Activated T-cell treated with anti-CD3 and anti-CD28 coated beads, Interleukin-2, amount 50 U/mL, for 24 hours (primary cell): ENCODE measurements at regions not wholly inside any gene's neighbourhood (a gene's known extent, or its start where the extent isn't known, plus 50 kb on each side); places are given as distances from the start of the nearest gene placed in this dataset.
"Not testable (repeated sequence)": the region's sequence is repeated elsewhere in the genome, so short reads cannot be mapped to it uniquely, and the experiment has no call there.

Experiments used
- DNase-seq: peaks from one replicate; pipeline ENCODE4 v3.0.0-alpha.2; 2020
- H3K27ac Mint-ChIP-seq: 2 replicates; pipeline ENCODE4 v1.8.0; 2020; ENCODE audit warnings: mild to moderate bottlenecking, mixed read lengths
- H3K27me3 Mint-ChIP-seq: 2 replicates; pipeline ENCODE4 v1.8.0; 2020; ENCODE audit warnings: mixed read lengths
- H3K36me3 Mint-ChIP-seq: 2 replicates; pipeline ENCODE4 v1.8.0; 2020; ENCODE audit warnings: low read depth, mixed read lengths
- H3K4me1 Mint-ChIP-seq: 2 replicates; pipeline ENCODE4 v1.8.0; 2020; ENCODE audit warnings: low read depth, mixed read lengths
- H3K4me3 Mint-ChIP-seq: 2 replicates; pipeline ENCODE4 v1.8.0; 2020; ENCODE audit warnings: mild to moderate bottlenecking, moderate library complexity, mixed read lengths
- H3K9me3 Mint-ChIP-seq: 2 replicates; pipeline ENCODE4 v1.8.0; 2020; ENCODE audit warnings: mixed read lengths

- DNase-seq: no peak
Measured at GRCh38 chr1:10908266-10908665, 104.2 kb upstream of the TARDBP start.

GRCh38 chr1:10909697-10910680 lies 102.5 kb upstream of the TARDBP start:
- Mint-ChIP-seq H3K27me3 (peaks cover 6% of the 10 kb centered on the region), H3K4me3 (no peak overlapping the region), H3K36me3 (no peaks in the 10 kb centered on the region), H3K27ac (no peak overlapping the region), H3K4me1 (peaks cover 6% of the 10 kb centered on the region), H3K9me3 (no peaks in the 10 kb centered on the region)
- peak; percentile 83 for DNase-seq

More at GRCh38 chr1:10908266-10908665, 104.2 kb upstream of the TARDBP start:
- Mint-ChIP-seq H3K27me3 (peaks cover 5% of the 10 kb centered on the region), H3K4me1 (peaks cover 23% of the 10 kb centered on the region), H3K4me3 (no peak overlapping the region), H3K9me3 (no peaks in the 10 kb centered on the region), H3K27ac (no peak overlapping the region), H3K36me3 (no peaks in the 10 kb centered on the region)

- no peak overlapping the region for H3K27ac Mint-ChIP-seq
- no peak overlapping the region for H3K4me3 Mint-ChIP-seq
- no peaks in the 10 kb centered on the region for H3K4me1 Mint-ChIP-seq
- H3K27me3 Mint-ChIP-seq: peaks cover 6% of the 10 kb centered on the region
- DNase-seq: no peak
- no peaks in the 10 kb centered on the region for H3K9me3 Mint-ChIP-seq
- H3K36me3 Mint-ChIP-seq: no peaks in the 10 kb centered on the region
Measured at GRCh38 chr1:10910681-10911489, 101.6 kb upstream of the TARDBP start.

- DNase-seq: no peak
- Mint-ChIP-seq H3K36me3 (no peaks in the 10 kb centered on the region), H3K27ac (no peak overlapping the region), H3K4me1 (peaks cover 2% of the 10 kb centered on the region), H3K27me3 (peaks cover 12% of the 10 kb centered on the region), H3K4me3 (no peak overlapping the region), H3K9me3 (no peaks in the 10 kb centered on the region)
Measured at GRCh38 chr1:10911490-10912166, 100.8 kb upstream of the TARDBP start.

GRCh38 chr1:10912441-10912840 lies 100.0 kb upstream of the TARDBP start:
- DNase-seq: no peak
- no peak overlapping the region for H3K27ac Mint-ChIP-seq

GRCh38 chr1:10914056-10914455 lies 98.4 kb upstream of the TARDBP start:
- Mint-ChIP-seq H3K27ac (no peak overlapping the region), H3K4me3 (no peak overlapping the region), H3K4me1 (peaks cover 22% of the 10 kb centered on the region), H3K27me3 (peaks cover 34% of the 10 kb centered on the region), H3K36me3 (no peaks in the 10 kb centered on the region), H3K9me3 (no peaks in the 10 kb centered on the region)
- no peak for DNase-seq

More at GRCh38 chr1:10912441-10912840, 100.0 kb upstream of the TARDBP start:
- Mint-ChIP-seq H3K27me3 (peaks cover 21% of the 10 kb centered on the region), H3K4me1 (peaks cover 10% of the 10 kb centered on the region), H3K9me3 (no peaks in the 10 kb centered on the region), H3K36me3 (no peaks in the 10 kb centered on the region), H3K4me3 (no peak overlapping the region)

- H3K27me3 Mint-ChIP-seq: peaks cover 42% of the 10 kb centered on the region
- no peaks in the 10 kb centered on the region for H3K9me3 Mint-ChIP-seq
- no peak overlapping the region for H3K4me3 Mint-ChIP-seq
- no peak for DNase-seq
- H3K36me3 Mint-ChIP-seq: no peaks in the 10 kb centered on the region
- no peak overlapping the region for H3K27ac Mint-ChIP-seq
- H3K4me1 Mint-ChIP-seq: peaks cover 22% of the 10 kb centered on the region
Measured at GRCh38 chr1:10915594-10915993, 96.9 kb upstream of the TARDBP start.

GRCh38 chr1:10916311-10916710 lies 96.1 kb upstream of the TARDBP start:
- no peaks in the 10 kb centered on the region for H3K36me3 Mint-ChIP-seq
- H3K27me3 Mint-ChIP-seq: peaks cover 49% of the 10 kb centered on the region
- no peak overlapping the region for H3K4me3 Mint-ChIP-seq
- no peak overlapping the region for H3K27ac Mint-ChIP-seq
- DNase-seq: no peak
- H3K9me3 Mint-ChIP-seq: no peaks in the 10 kb centered on the region
- peaks cover 22% of the 10 kb centered on the region for H3K4me1 Mint-ChIP-seq

- no peak overlapping the region for H3K4me3 Mint-ChIP-seq
- H3K27ac Mint-ChIP-seq: no peak overlapping the region
- H3K9me3 Mint-ChIP-seq: no peaks in the 10 kb centered on the region
- no peak for DNase-seq
- peaks cover 49% of the 10 kb centered on the region for H3K27me3 Mint-ChIP-seq
- H3K4me1 Mint-ChIP-seq: peaks cover 23% of the 10 kb centered on the region
- no peaks in the 10 kb centered on the region for H3K36me3 Mint-ChIP-seq
Measured at GRCh38 chr1:10916991-10917390, 95.5 kb upstream of the TARDBP start.

GRCh38 chr1:10917513-10918454 lies 94.7 kb upstream of the TARDBP start:
- no peak for DNase-seq
- Mint-ChIP-seq H3K27me3 (peaks cover 49% of the 10 kb centered on the region), H3K36me3 (no peaks in the 10 kb centered on the region), H3K4me1 (peaks cover 26% of the 10 kb centered on the region), H3K9me3 (no peaks in the 10 kb centered on the region), H3K4me3 (no peak overlapping the region), H3K27ac (no peak overlapping the region)

- H3K36me3 Mint-ChIP-seq: no peaks in the 10 kb centered on the region
- H3K27ac Mint-ChIP-seq: no peak overlapping the region
- no peak overlapping the region for H3K4me3 Mint-ChIP-seq
- no peak for DNase-seq
- H3K27me3 Mint-ChIP-seq: peaks cover 43% of the 10 kb centered on the region
- H3K4me1 Mint-ChIP-seq: peaks cover 28% of the 10 kb centered on the region
- H3K9me3 Mint-ChIP-seq: no peaks in the 10 kb centered on the region
Measured at GRCh38 chr1:10918531-10918930, 93.9 kb upstream of the TARDBP start.

- peaks cover 46% of the 10 kb centered on the region for H3K27me3 Mint-ChIP-seq
- H3K4me3 Mint-ChIP-seq: no peak overlapping the region
- DNase-seq: no peak
- H3K36me3 Mint-ChIP-seq: no peaks in the 10 kb centered on the region
- no peak overlapping the region for H3K27ac Mint-ChIP-seq
- no peaks in the 10 kb centered on the region for H3K9me3 Mint-ChIP-seq
- H3K4me1 Mint-ChIP-seq: peaks cover 28% of the 10 kb centered on the region
Measured at GRCh38 chr1:10920063-10920626, 92.3 kb upstream of the TARDBP start.

- Mint-ChIP-seq H3K27me3 (peaks cover 40% of the 10 kb centered on the region), H3K4me1 (peaks cover 17% of the 10 kb centered on the region)
- not testable (repeated sequence) for H3K36me3 Mint-ChIP-seq, H3K27ac Mint-ChIP-seq, H3K9me3 Mint-ChIP-seq, H3K4me3 Mint-ChIP-seq
- peak; percentile 58 for DNase-seq
Measured at GRCh38 chr1:10922315-10923060, 90.0 kb upstream of the TARDBP start.
